Endothelial cell of umbilical vein (primary cell): ENCODE measurements at regions not wholly inside any gene's neighbourhood (a gene's known extent, or its start where the extent isn't known, plus 50 kb on each side); places are given as distances from the start of the nearest gene placed in this dataset.

Source experiments
- EZH2 ChIP-seq: IDR thresholded peaks from 2 replicates; pipeline ENCODE4 v1.6.1; 2012; ENCODE audit warnings: borderline replicate concordance, low read depth, mild to moderate bottlenecking, moderate library complexity, low read length, inconsistent platforms; ENCODE audit not compliant: severe bottlenecking
- JUN ChIP-seq: IDR thresholded peaks from 2 replicates; pipeline ENCODE4 v1.6.1; 2011; ENCODE audit warnings: borderline replicate concordance, low read depth; ENCODE audit not compliant: insufficient read length, insufficient read depth
- POLR2AphosphoS5 ChIP-seq: IDR thresholded peaks from 2 replicates; pipeline ENCODE4 v1.6.1; 2012; ENCODE audit warnings: low read depth, mild to moderate bottlenecking, control low read depth, low read length, moderate library complexity; ENCODE audit not compliant: insufficient read depth
- TF ChIP-seq, protein P1 (sequence below), 2 donors: IDR thresholded peaks; 1 replicate in 1 of 2; 2 replicates in 1 of 2; pipeline ENCODE4 v1.5.1; 2011; ENCODE audit warnings: low read length in 2 of 2, mild to moderate bottlenecking in 2 of 2, moderate library complexity in 2 of 2, control low read depth in 1 of 2, inconsistent platforms in 1 of 2, low read depth in 1 of 2; ENCODE audit not compliant: insufficient read depth in 1 of 2; ENCODE audit errors: extremely low read depth in 1 of 2

DNA sequence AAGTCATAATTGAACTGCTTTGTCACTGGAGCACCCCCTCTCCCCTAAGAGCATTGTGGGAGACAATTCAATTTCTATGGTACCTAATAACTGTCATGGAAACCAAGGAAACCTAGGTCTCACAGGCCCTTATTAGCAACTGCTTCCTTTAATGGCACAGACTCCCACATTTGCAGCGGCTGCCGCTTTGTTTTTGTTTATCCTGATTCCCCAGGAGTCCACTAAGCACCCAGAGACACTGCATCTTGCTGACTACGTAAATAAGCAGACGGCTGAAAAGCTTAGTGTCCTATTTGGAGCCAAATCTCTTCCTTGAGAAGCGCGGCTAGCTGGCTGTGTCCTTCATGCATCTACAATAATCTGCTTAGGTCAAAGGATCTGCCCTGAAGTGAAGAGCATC lies 494.4 kb downstream of the TMA16 start:
- TF ChIP-seq, protein P1, sequence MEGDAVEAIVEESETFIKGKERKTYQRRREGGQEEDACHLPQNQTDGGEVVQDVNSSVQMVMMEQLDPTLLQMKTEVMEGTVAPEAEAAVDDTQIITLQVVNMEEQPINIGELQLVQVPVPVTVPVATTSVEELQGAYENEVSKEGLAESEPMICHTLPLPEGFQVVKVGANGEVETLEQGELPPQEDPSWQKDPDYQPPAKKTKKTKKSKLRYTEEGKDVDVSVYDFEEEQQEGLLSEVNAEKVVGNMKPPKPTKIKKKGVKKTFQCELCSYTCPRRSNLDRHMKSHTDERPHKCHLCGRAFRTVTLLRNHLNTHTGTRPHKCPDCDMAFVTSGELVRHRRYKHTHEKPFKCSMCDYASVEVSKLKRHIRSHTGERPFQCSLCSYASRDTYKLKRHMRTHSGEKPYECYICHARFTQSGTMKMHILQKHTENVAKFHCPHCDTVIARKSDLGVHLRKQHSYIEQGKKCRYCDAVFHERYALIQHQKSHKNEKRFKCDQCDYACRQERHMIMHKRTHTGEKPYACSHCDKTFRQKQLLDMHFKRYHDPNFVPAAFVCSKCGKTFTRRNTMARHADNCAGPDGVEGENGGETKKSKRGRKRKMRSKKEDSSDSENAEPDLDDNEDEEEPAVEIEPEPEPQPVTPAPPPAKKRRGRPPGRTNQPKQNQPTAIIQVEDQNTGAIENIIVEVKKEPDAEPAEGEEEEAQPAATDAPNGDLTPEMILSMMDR (IDR thresholded peaks at IDR 0.05; ENCODE audit: extremely low read depth in 1 of 2, insufficient read depth in 1 of 2, low read depth in 1 of 2, low read length in 2 of 2) = no peak
- no peak for TF ChIP-seq JUN
- TF ChIP-seq POLR2AphosphoS5 = no peak
- no peak for TF ChIP-seq EZH2
